Stimulated activated CD4-positive, alpha-beta T cell treated with anti-CD3 and anti-CD28 coated beads, Interleukin-4, amount 100 ng/mL, for 24 hours (primary cell): ENCODE measurements at regions not wholly inside any gene's neighbourhood (a gene's known extent, or its start where the extent isn't known, plus 50 kb on each side); places are given as distances from the start of the nearest gene placed in this dataset.

Source experiments
- DNase-seq: peaks from one replicate; pipeline ENCODE4 v3.0.0-alpha.2; 2020

GRCh38 chr20:50302341-50303057 is 111.9 kb downstream of the CEBPB start:
- no peak for DNase-seq

- DNase-seq = no peak
Observed at GRCh38 chr20:50303573-50304500, 113.2 kb downstream of the CEBPB start.

- no peak for DNase-seq
Observed at GRCh38 chr20:50304501-50304856, 113.8 kb downstream of the CEBPB start.

GRCh38 chr20:50304923-50305635 is 114.4 kb downstream of the CEBPB start:
- DNase-seq = no peak

- no peak for DNase-seq
Observed at GRCh38 chr20:50305636-50306477, 115.2 kb downstream of the CEBPB start.

GRCh38 chr20:50306478-50307423 is 116.1 kb downstream of the CEBPB start:
- no peak for DNase-seq

GRCh38 chr20:50308166-50308512 is 117.5 kb downstream of the CEBPB start:
- no peak for DNase-seq

GRCh38 chr20:50308513-50309279 is 118.1 kb downstream of the CEBPB start:
- no peak for DNase-seq

- DNase-seq = no peak
Observed at GRCh38 chr20:50309280-50309763, 118.7 kb downstream of the CEBPB start.

GRCh38 chr20:50309764-50310672 is 119.4 kb downstream of the CEBPB start:
- DNase-seq = no peak

- DNase-seq = no peak
Observed at GRCh38 chr20:50310673-50311051, 120.0 kb downstream of the CEBPB start.

- no peak for DNase-seq
Observed at GRCh38 chr20:50311308-50312001, 120.8 kb downstream of the CEBPB start.

GRCh38 chr20:50312002-50312681 is 121.5 kb downstream of the CEBPB start:
- DNase-seq = no peak

- no peak for DNase-seq
Observed at GRCh38 chr20:50312682-50313521, 122.3 kb downstream of the CEBPB start.

GRCh38 chr20:50313522-50313820 is 122.8 kb downstream of the CEBPB start:
- DNase-seq = no peak

GRCh38 chr20:50313827-50314677 is 123.4 kb downstream of the CEBPB start:
- no peak for DNase-seq
